Tibial nerve (tissue), 4 donors: ENCODE measurements at regions not wholly inside any gene's neighbourhood (a gene's known extent, or its start where the extent isn't known, plus 50 kb on each side); places are given as distances from the start of the nearest gene placed in this dataset.

ENCODE experiments used
- DNase-seq, 2 donors: peaks; one replicate each; pipeline ENCODE4 v3.0.0-alpha.2; 2019; ENCODE audit warnings: low spot score in 2 of 2
- H3K27ac ChIP-seq, 4 donors: fragments of 200-600 bp; sonication (generic) in 3 of 4; one replicate each; pipeline ENCODE4 v1.5.1; 2017 to 2019; ENCODE audit warnings: mild to moderate bottlenecking in 1 of 4
- H3K27me3 ChIP-seq, 2 donors: fragments of 200-600 bp; sonication (generic) in 1 of 2; one replicate each; pipeline versions ENCODE4 v1.5.1 to v1.6.0; 2017 to 2019
- H3K36me3 ChIP-seq, 3 donors: fragments of 200-600 bp; sonication (generic); one replicate each; pipeline ENCODE4 v1.5.1; 2018 to 2019
- H3K4me1 ChIP-seq, 4 donors: fragments of 200-600 bp; sonication (generic) in 3 of 4; one replicate each; pipeline ENCODE4 v1.5.1; 2017 to 2019
- H3K4me3 ChIP-seq, 4 donors: fragments of 200-600 bp; sonication (generic) in 3 of 4; one replicate each; pipeline ENCODE4 v1.5.1; 2017 to 2019; ENCODE audit warnings: mild to moderate bottlenecking in 1 of 4, moderate library complexity in 1 of 4
- H3K9me3 ChIP-seq, 4 donors: fragments of 200-600 bp; sonication (generic) in 3 of 4; one replicate each; pipeline ENCODE4 v1.5.1; 2017 to 2019
- CTCF ChIP-seq, 5 experiments: fragments of 200-600 bp in 3 of 5; fragments of 450-650 bp in 2 of 5; sonication (generic) in 3 of 5; IDR thresholded peaks; one replicate each; pipeline ENCODE4 v1.5.1; 2016 to 2019; ENCODE audit warnings: antibody characterized with exemption in 5 of 5, mild to moderate bottlenecking in 3 of 5, moderate library complexity in 2 of 5
- EP300 ChIP-seq, 2 donors: sonication (generic); formaldehyde crosslinking; IDR thresholded peaks; one replicate each; pipeline ENCODE4 v1.6.1; 2017; ENCODE audit warnings: antibody characterized with exemption in 2 of 2, mild to moderate bottlenecking in 1 of 2
- POLR2A ChIP-seq, 2 donors: fragments of 450-650 bp; IDR thresholded peaks; one replicate each; pipeline ENCODE4 v1.6.1; 2017; ENCODE audit warnings: antibody characterized with exemption in 2 of 2, mild to moderate bottlenecking in 2 of 2, moderate library complexity in 2 of 2
- WGBS, 2 donors: methylation state at CpG; one replicate each; pipeline ENCODE4 v1.1.5; 2018; 5-methylcytosine and 5-hydroxymethylcytosine counted together

GRCh38 chr5:155676967-155677366, 650.0 kb upstream of the SGCD start:
- TF ChIP-seq CTCF (IDR thresholded peaks at IDR 0.05) (no peak), POLR2A (IDR thresholded peaks at IDR 0.05) (no peak), EP300 (IDR thresholded peaks at IDR 0.05) (no peak)
- Histone ChIP-seq H3K27ac (no peak overlapping the region), H3K4me3 (no peak overlapping the region), H3K9me3 (peaks cover 0 to 31% (median 0%) of the 10 kb centered on the region in 4 donors), H3K4me1 (no peaks in the 10 kb centered on the region), H3K36me3 (no peaks in the 10 kb centered on the region), H3K27me3 (no peaks in the 10 kb centered on the region)
- no peak for DNase-seq

DNA sequence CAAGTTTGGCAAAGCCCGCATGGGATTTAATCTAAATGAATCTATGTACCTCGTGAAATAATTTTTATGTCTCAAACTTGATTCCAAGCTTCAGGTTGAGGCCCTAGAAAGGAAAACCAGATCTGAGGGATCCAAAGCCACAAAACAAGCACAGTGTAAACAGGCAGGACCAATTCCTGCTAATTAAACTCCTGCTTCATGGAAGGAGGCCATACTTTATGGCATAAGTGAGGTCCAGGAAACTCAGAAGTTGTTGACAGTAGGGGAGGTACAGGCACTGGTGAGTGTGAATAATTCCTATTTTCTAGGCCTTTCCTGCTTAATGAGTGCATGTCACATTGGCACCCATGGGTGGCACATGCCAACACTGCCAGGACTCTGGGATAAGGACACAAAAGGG, 648.6 kb upstream of the SGCD start:
- Histone ChIP-seq H3K9me3 (peaks cover 0 to 34% (median 0%) of the 10 kb centered on the region in 4 donors), H3K27ac (no peak overlapping the region), H3K27me3 (no peaks in the 10 kb centered on the region), H3K4me3 (no peak overlapping the region), H3K4me1 (no peaks in the 10 kb centered on the region), H3K36me3 (no peaks in the 10 kb centered on the region)
- TF ChIP-seq POLR2A (IDR thresholded peaks at IDR 0.05) (no peak), EP300 (IDR thresholded peaks at IDR 0.05) (no peak), CTCF (IDR thresholded peaks at IDR 0.05) (no peak)
- DNase-seq = no peak
- WGBS, 2 donors = 59 to 71% methylated on average over 2 of the region's 2 CpGs

GRCh38 chr5:155679530-155679929, 647.4 kb upstream of the SGCD start:
- Histone ChIP-seq H3K27ac (no peak overlapping the region), H3K9me3 (peaks cover 0 to 39% (median 0%) of the 10 kb centered on the region in 4 donors), H3K27me3 (no peaks in the 10 kb centered on the region), H3K36me3 (no peaks in the 10 kb centered on the region), H3K4me1 (no peaks in the 10 kb centered on the region), H3K4me3 (no peak overlapping the region)
- no peak for TF ChIP-seq POLR2A (IDR thresholded peaks at IDR 0.05)
- no peak for TF ChIP-seq CTCF (IDR thresholded peaks at IDR 0.05)
- no peak for TF ChIP-seq EP300 (IDR thresholded peaks at IDR 0.05)
- WGBS, 2 donors = 21 to 27% methylated on average over 1 of the region's 1 CpG
- no peak for DNase-seq

- H3K27ac ChIP-seq = no peak overlapping the region
- H3K36me3 ChIP-seq = no peaks in the 10 kb centered on the region
- H3K27me3 ChIP-seq = no peaks in the 10 kb centered on the region
- no peak for TF ChIP-seq EP300 (IDR thresholded peaks at IDR 0.05)
- no peak for TF ChIP-seq CTCF (IDR thresholded peaks at IDR 0.05)
- DNase-seq = no peak
- peaks cover 0 to 9% (median 0%) of the 10 kb centered on the region in 4 donors for H3K9me3 ChIP-seq
- no peaks in the 10 kb centered on the region for H3K4me1 ChIP-seq
- H3K4me3 ChIP-seq = no peak overlapping the region
These were observed 642.5 kb upstream of the SGCD start for GRCh38 chr5:155684417-155684816.

GRCh38 chr5:155686131-155686530, 640.8 kb upstream of the SGCD start:
- Histone ChIP-seq H3K4me3 (no peak overlapping the region), H3K27me3 (no peaks in the 10 kb centered on the region), H3K4me1 (no peaks in the 10 kb centered on the region), H3K27ac (no peak overlapping the region), H3K9me3 (peaks cover 0 to 9% (median 0%) of the 10 kb centered on the region in 4 donors), H3K36me3 (no peaks in the 10 kb centered on the region)
- TF ChIP-seq POLR2A (IDR thresholded peaks at IDR 0.05) = no peak
- TF ChIP-seq EP300 (IDR thresholded peaks at IDR 0.05) = no peak
- TF ChIP-seq CTCF (IDR thresholded peaks at IDR 0.05) = no peak
- 33 to 80% methylated on average over 1 of the region's 1 CpG for WGBS, 2 donors
- no peak for DNase-seq
